MCF 10A (cell line): ENCODE measurements at regions not wholly inside any gene's neighbourhood (a gene's known extent, or its start where the extent isn't known, plus 50 kb on each side); places are given as distances from the start of the nearest gene placed in this dataset.
A peak's percentile ranks its signal among the peaks of the same experiment; 100 is the strongest.

Source experiments
- BruUV-seq: library from RNA; stranded (reverse); fragments of 400-500 nt; replicated peaks from 2 replicates; lab custom pipeline; 2021; lab: Mats Ljungman, UMichigan
- CTCF ChIA-PET: fragments of 300-600 bp; sonication (Branson Sonifier 250); formaldehyde crosslinking; extraction: SDS; loops from one replicate; lab custom pipeline; 2021; ENCODE audit warnings: antibody characterized with exemption, inconsistent platforms; lab: Yijun Ruan, JAX
- POLR2A ChIA-PET: fragments of 300-600, 350-650 bp; sonication (Branson Sonifier 250); formaldehyde crosslinking; extraction: SDS; loops from one replicate; lab custom pipeline; 2020; ENCODE audit warnings: antibody characterized with exemption, inconsistent platforms; lab: Yijun Ruan, JAX
- DNase-seq: peaks from one replicate; pipeline ENCODE4 v3.0.0-alpha.2; 2018; ENCODE audit not compliant: unreplicated experiment
- H3K27ac Mint-ChIP-seq: one replicate; pipeline ENCODE4 v1.8.0; 2022; ENCODE audit warnings: mild to moderate bottlenecking, low read depth, mixed read lengths; ENCODE audit not compliant: unreplicated experiment
- H3K27me3 Mint-ChIP-seq: one replicate; pipeline ENCODE4 v1.8.0; 2022; ENCODE audit warnings: mixed read lengths; ENCODE audit not compliant: insufficient read depth, unreplicated experiment
- H3K36me3 Mint-ChIP-seq: one replicate; pipeline ENCODE4 v1.8.0; 2022; ENCODE audit warnings: mild to moderate bottlenecking, moderate library complexity, mixed read lengths; ENCODE audit not compliant: insufficient read depth, unreplicated experiment
- H3K4me1 Mint-ChIP-seq: one replicate; pipeline ENCODE4 v1.8.0; 2022; ENCODE audit warnings: mixed read lengths; ENCODE audit not compliant: insufficient read depth, unreplicated experiment
- H3K4me3 Mint-ChIP-seq: one replicate; pipeline ENCODE4 v1.8.0; 2022; ENCODE audit warnings: mild to moderate bottlenecking, moderate library complexity, mixed read lengths; ENCODE audit not compliant: unreplicated experiment
- H3K9me3 Mint-ChIP-seq: one replicate; pipeline ENCODE4 v1.8.0; 2022; ENCODE audit warnings: mixed read lengths; ENCODE audit not compliant: unreplicated experiment
- CTCF ChIP-seq: fragments of 200-600 bp; IDR thresholded peaks from one replicate; pipeline ENCODE4 v1.8.0; 2022; ENCODE audit warnings: antibody characterized with exemption, mild to moderate bottlenecking; ENCODE audit not compliant: unreplicated experiment
- intact Hi-C: fragments of 100-400 bp; cut with micrococcal nuclease; formaldehyde crosslinking; loops from 2 replicates; pipeline ENCODE4 v1.14.1; 2022

GRCh38 chr14:26170885-26171284 lies 426.9 kb downstream of the NOVA1 start:
- H3K4me3 Mint-ChIP-seq: no peak overlapping the region
- DNase-seq: no peak
- no peaks in the 10 kb centered on the region for H3K36me3 Mint-ChIP-seq
- no peak overlapping the region for H3K27ac Mint-ChIP-seq
- no peaks in the 10 kb centered on the region for H3K4me1 Mint-ChIP-seq
- no peak for TF ChIP-seq CTCF
- intact Hi-C loops: loop anchor here (10.0 kb wide), 1 partner anchor 314 kb away; no protein-coding TSS in a partner anchor
- H3K9me3 Mint-ChIP-seq: no peaks in the 10 kb centered on the region
- no TSS peak for BruUV-seq
- POLR2A ChIA-PET: no interaction called here
- H3K27me3 Mint-ChIP-seq: peaks cover 34% of the 10 kb centered on the region
- CTCF ChIA-PET: interaction anchor here (0.7 kb wide), 1 partner anchor 113 kb away, joined by 3 read pairs; no protein-coding TSS in a partner anchor

- ChIA-PET CTCF (interaction anchor here (0.5 to 2.4 kb wide), 12 partner anchors 10 to 1363 kb away, joined by 3 to 10 read pairs (median 4); no protein-coding TSS in a partner anchor), POLR2A (no interaction called here)
- Mint-ChIP-seq H3K9me3 (no peaks in the 10 kb centered on the region), H3K27ac (no peak overlapping the region), H3K4me3 (no peak overlapping the region), H3K36me3 (no peaks in the 10 kb centered on the region), H3K27me3 (no peaks in the 10 kb centered on the region), H3K4me1 (no peaks in the 10 kb centered on the region)
- no TSS peak for BruUV-seq
- peak; percentile 32 for TF ChIP-seq CTCF
- intact Hi-C loops: loop anchor here (10.0 kb wide), 1 partner anchor 821 kb away; no protein-coding TSS in a partner anchor
- no peak for DNase-seq
These were observed 434.1 kb downstream of the NOVA1 start for GRCh38 chr14:26163761-26164160.

GRCh38 chr14:26157517-26157916 lies 440.3 kb downstream of the NOVA1 start:
- Mint-ChIP-seq H3K27me3 (peaks cover 18% of the 10 kb centered on the region), H3K4me3 (no peak overlapping the region), H3K4me1 (no peaks in the 10 kb centered on the region), H3K36me3 (no peaks in the 10 kb centered on the region), H3K27ac (no peak overlapping the region), H3K9me3 (peaks cover 9% of the 10 kb centered on the region)
- CTCF ChIA-PET: interaction anchor here (0.9 kb wide), 1 partner anchor 15 kb away, joined by 3 read pairs; no protein-coding TSS in a partner anchor
- DNase-seq: no peak
- BruUV-seq: no TSS peak
- POLR2A ChIA-PET: no interaction called here
- no peak for TF ChIP-seq CTCF
- intact Hi-C loops: no loop called here

- TF ChIP-seq CTCF: no peak
- Mint-ChIP-seq H3K36me3 (peaks cover 6% of the 10 kb centered on the region), H3K27ac (no peak overlapping the region), H3K4me1 (no peaks in the 10 kb centered on the region), H3K27me3 (no peaks in the 10 kb centered on the region), H3K9me3 (peaks cover 17% of the 10 kb centered on the region), H3K4me3 (no peak overlapping the region)
- ChIA-PET POLR2A (no interaction called here), CTCF (no interaction called here)
- intact Hi-C loops: no loop called here
- no TSS peak for BruUV-seq
- no peak for DNase-seq
These were observed 454.8 kb downstream of the NOVA1 start for GRCh38 chr14:26143057-26143456.
